ENCODE measurements at regions not wholly inside any gene's neighbourhood (a gene's known extent, or its start where the extent isn't known, plus 50 kb on each side); places are given as distances from the start of the nearest gene placed in this dataset.

- Histone ChIP-seq H3K9me3 (replicated peaks in 1 of 2; ENCODE audit: control insufficient read depth in 2 of 2, insufficient read depth in 1 of 2, low read depth in 1 of 2, low read length in 2 of 2) (peaks cover 4 to 8% of the 10 kb centered on the region in 2 donors), H3K4me2 (ENCODE audit: insufficient read depth, low read length, poor library complexity, severe bottlenecking) (no peak overlapping the region), H2AK5ac (ENCODE audit: low read depth, low read length) (no peak overlapping the region), H2AFZ (ENCODE audit: low read length) (no peak overlapping the region), H2BK120ac (ENCODE audit: low read depth, low read length) (no peak overlapping the region), H3K23ac (ENCODE audit: low read depth, low read length, poor library complexity) (no peak overlapping the region), H2BK5ac (ENCODE audit: low read length) (no peak overlapping the region), H3K9ac (ENCODE audit: low read depth, low read length, poor library complexity) (no peak overlapping the region), H3K4me1 (ENCODE audit: control insufficient read depth in 2 of 2, insufficient read depth in 1 of 2, low read depth in 1 of 2, low read length in 2 of 2) (peaks cover 8 to 10% of the 10 kb centered on the region in 2 donors), H3K36me3 (replicated peaks in 1 of 2; ENCODE audit: control insufficient read depth in 2 of 2, insufficient read depth in 2 of 2, low read length in 2 of 2) (no peaks in the 10 kb centered on the region), H3K4me3 (ENCODE audit: low read length in 2 of 2) (no peak overlapping the region), H3K14ac (ENCODE audit: low read length) (no peak overlapping the region), H3K4ac (ENCODE audit: low read length) (no peak overlapping the region), H4K8ac (ENCODE audit: low read depth, low read length) (no peak overlapping the region), H2BK12ac (ENCODE audit: low read length) (no peak overlapping the region), H2BK15ac (ENCODE audit: low read length) (no peak overlapping the region), H4K91ac (ENCODE audit: low read depth, low read length, poor library complexity) (no peak overlapping the region), H3K27ac (replicated peaks; ENCODE audit: low read length) (no peak overlapping the region), H3K18ac (ENCODE audit: low read length) (no peak overlapping the region), H3K79me1 (ENCODE audit: low read depth, low read length) (no peaks in the 10 kb centered on the region), H3K27me3 (ENCODE audit: control insufficient read depth in 3 of 3, insufficient read depth in 3 of 3, low read depth in 1 of 3, low read length in 3 of 3) (no peaks in the 10 kb centered on the region)
- no CpG with 5 or more reads among the region's 3 CpGs for WGBS, 2 donors (ENCODE audit: extremely low coverage in 2 of 2, insufficient read length in 2 of 2, insufficient replicate concordance in 1 of 2)
- DNase-seq (ENCODE audit: low spot score): no peak
These were observed 189.3 kb downstream of the ANAPC1 start for GRCh38 chr2:111694700-111695101.

GRCh38 chr2:111695441-111696007, 188.5 kb downstream of the ANAPC1 start:
- no CpG with 5 or more reads among the region's 8 CpGs for WGBS, 2 donors (ENCODE audit: extremely low coverage in 2 of 2, insufficient read length in 2 of 2, insufficient replicate concordance in 1 of 2)
- Histone ChIP-seq H2BK12ac (ENCODE audit: low read length) (no peak overlapping the region), H4K8ac (ENCODE audit: low read depth, low read length) (no peak overlapping the region), H3K18ac (ENCODE audit: low read length) (no peak overlapping the region), H3K27me3 (ENCODE audit: control insufficient read depth in 3 of 3, insufficient read depth in 3 of 3, low read depth in 1 of 3, low read length in 3 of 3) (no peaks in the 10 kb centered on the region), H2BK5ac (ENCODE audit: low read length) (no peak overlapping the region), H2BK15ac (ENCODE audit: low read length) (no peak overlapping the region), H3K36me3 (replicated peaks in 1 of 2; ENCODE audit: control insufficient read depth in 2 of 2, insufficient read depth in 2 of 2, low read length in 2 of 2) (no peaks in the 10 kb centered on the region), H3K9me3 (replicated peaks in 1 of 2; ENCODE audit: control insufficient read depth in 2 of 2, insufficient read depth in 1 of 2, low read depth in 1 of 2, low read length in 2 of 2) (peaks cover 4 to 8% of the 10 kb centered on the region in 2 donors), H3K9ac (ENCODE audit: low read depth, low read length, poor library complexity) (no peak overlapping the region), H3K14ac (ENCODE audit: low read length) (no peak overlapping the region), H3K79me1 (ENCODE audit: low read depth, low read length) (no peaks in the 10 kb centered on the region), H3K4me2 (ENCODE audit: insufficient read depth, low read length, poor library complexity, severe bottlenecking) (no peak overlapping the region), H3K27ac (replicated peaks; ENCODE audit: low read length) (no peak overlapping the region), H3K4me3 (ENCODE audit: low read length in 2 of 2) (no peak overlapping the region), H3K23ac (ENCODE audit: low read depth, low read length, poor library complexity) (no peak overlapping the region), H2BK120ac (ENCODE audit: low read depth, low read length) (no peak overlapping the region), H3K4me1 (ENCODE audit: control insufficient read depth in 2 of 2, insufficient read depth in 1 of 2, low read depth in 1 of 2, low read length in 2 of 2) (peaks cover 8 to 10% of the 10 kb centered on the region in 2 donors), H2AFZ (ENCODE audit: low read length) (no peak overlapping the region), H2AK5ac (ENCODE audit: low read depth, low read length) (no peak overlapping the region), H3K4ac (ENCODE audit: low read length) (no peak overlapping the region), H4K91ac (ENCODE audit: low read depth, low read length, poor library complexity) (no peak overlapping the region)
- DNase-seq (ENCODE audit: low spot score): no peak

GRCh38 chr2:111696226-111696625, 187.8 kb downstream of the ANAPC1 start:
- DNase-seq (ENCODE audit: low spot score): no peak
- Histone ChIP-seq H2BK120ac (ENCODE audit: low read depth, low read length) (no peak overlapping the region), H3K9me3 (replicated peaks in 1 of 2; ENCODE audit: control insufficient read depth in 2 of 2, insufficient read depth in 1 of 2, low read depth in 1 of 2, low read length in 2 of 2) (peaks cover 4 to 8% of the 10 kb centered on the region in 2 donors)

GRCh38 chr2:111697560-111697959, 186.4 kb downstream of the ANAPC1 start:
- Histone ChIP-seq H4K91ac (ENCODE audit: low read depth, low read length, poor library complexity) (no peak overlapping the region), H3K4ac (ENCODE audit: low read length) (no peak overlapping the region), H3K4me3 (ENCODE audit: low read length in 2 of 2) (no peak overlapping the region), H2BK5ac (ENCODE audit: low read length) (no peak overlapping the region), H3K23ac (ENCODE audit: low read depth, low read length, poor library complexity) (no peak overlapping the region), H3K4me2 (ENCODE audit: insufficient read depth, low read length, poor library complexity, severe bottlenecking) (no peak overlapping the region), H3K27me3 (ENCODE audit: control insufficient read depth in 3 of 3, insufficient read depth in 3 of 3, low read depth in 1 of 3, low read length in 3 of 3) (no peaks in the 10 kb centered on the region), H3K18ac (ENCODE audit: low read length) (no peak overlapping the region), H3K9ac (ENCODE audit: low read depth, low read length, poor library complexity) (no peak overlapping the region), H2BK120ac (ENCODE audit: low read depth, low read length) (no peak overlapping the region), H3K79me1 (ENCODE audit: low read depth, low read length) (no peaks in the 10 kb centered on the region), H4K8ac (ENCODE audit: low read depth, low read length) (no peak overlapping the region), H3K4me1 (ENCODE audit: control insufficient read depth in 2 of 2, insufficient read depth in 1 of 2, low read depth in 1 of 2, low read length in 2 of 2) (peaks cover 11 to 24% of the 10 kb centered on the region in 2 donors), H3K9me3 (replicated peaks in 1 of 2; ENCODE audit: control insufficient read depth in 2 of 2, insufficient read depth in 1 of 2, low read depth in 1 of 2, low read length in 2 of 2) (peaks cover 2 to 8% of the 10 kb centered on the region in 2 donors), H2AFZ (ENCODE audit: low read length) (no peak overlapping the region), H2BK12ac (ENCODE audit: low read length) (no peak overlapping the region), H2AK5ac (ENCODE audit: low read depth, low read length) (no peak overlapping the region), H3K36me3 (replicated peaks in 1 of 2; ENCODE audit: control insufficient read depth in 2 of 2, insufficient read depth in 2 of 2, low read length in 2 of 2) (no peaks in the 10 kb centered on the region), H3K14ac (ENCODE audit: low read length) (no peak overlapping the region), H3K27ac (replicated peaks; ENCODE audit: low read length) (no peak overlapping the region), H2BK15ac (ENCODE audit: low read length) (no peak overlapping the region)
- no CpG with 5 or more reads among the region's 8 CpGs for WGBS, 2 donors (ENCODE audit: extremely low coverage in 2 of 2, insufficient read length in 2 of 2, insufficient replicate concordance in 1 of 2)
- no peak for DNase-seq (ENCODE audit: low spot score)

More at GRCh38 chr2:111696226-111696625, 187.8 kb downstream of the ANAPC1 start:
- no peak overlapping the region for H3K4me2 ChIP-seq (ENCODE audit: insufficient read depth, low read length, poor library complexity, severe bottlenecking)
- H3K4me3 ChIP-seq (ENCODE audit: low read length in 2 of 2): no peak overlapping the region
- no peak overlapping the region for H4K91ac ChIP-seq (ENCODE audit: low read depth, low read length, poor library complexity)
- no peak overlapping the region for H3K27ac ChIP-seq (replicated peaks; ENCODE audit: low read length)
- no peak overlapping the region for H2BK12ac ChIP-seq (ENCODE audit: low read length)
- H2AK5ac ChIP-seq (ENCODE audit: low read depth, low read length): no peak overlapping the region
- no CpG with 5 or more reads among the region's 3 CpGs for WGBS, 2 donors (ENCODE audit: extremely low coverage in 2 of 2, insufficient read length in 2 of 2, insufficient replicate concordance in 1 of 2)
- no peak overlapping the region for H2BK15ac ChIP-seq (ENCODE audit: low read length)
- H2AFZ ChIP-seq (ENCODE audit: low read length): no peak overlapping the region
- no peak overlapping the region for H3K4ac ChIP-seq (ENCODE audit: low read length)
- H3K27me3 ChIP-seq (ENCODE audit: control insufficient read depth in 3 of 3, insufficient read depth in 3 of 3, low read depth in 1 of 3, low read length in 3 of 3): no peaks in the 10 kb centered on the region
- no peak overlapping the region for H4K8ac ChIP-seq (ENCODE audit: low read depth, low read length)
- H3K14ac ChIP-seq (ENCODE audit: low read length): no peak overlapping the region
- H3K36me3 ChIP-seq (replicated peaks in 1 of 2; ENCODE audit: control insufficient read depth in 2 of 2, insufficient read depth in 2 of 2, low read length in 2 of 2): no peaks in the 10 kb centered on the region
- H3K4me1 ChIP-seq (ENCODE audit: control insufficient read depth in 2 of 2, insufficient read depth in 1 of 2, low read depth in 1 of 2, low read length in 2 of 2): peaks cover 8 to 11% of the 10 kb centered on the region in 2 donors
- H3K9ac ChIP-seq (ENCODE audit: low read depth, low read length, poor library complexity): no peak overlapping the region
- no peak overlapping the region for H2BK5ac ChIP-seq (ENCODE audit: low read length)
- no peaks in the 10 kb centered on the region for H3K79me1 ChIP-seq (ENCODE audit: low read depth, low read length)
- no peak overlapping the region for H3K23ac ChIP-seq (ENCODE audit: low read depth, low read length, poor library complexity)
- no peak overlapping the region for H3K18ac ChIP-seq (ENCODE audit: low read length)

All from neuronal stem cell (in vitro differentiated cells).